OCI-LY7 (cell line): ENCODE measurements at regions not wholly inside any gene's neighbourhood (a gene's known extent, or its start where the extent isn't known, plus 50 kb on each side); places are given as distances from the start of the nearest gene placed in this dataset.

Source experiments
- BruUV-seq: library from RNA; stranded (reverse); fragments of 400-500 nt; replicated peaks from 2 replicates; lab custom pipeline; 2021; lab: Mats Ljungman, UMichigan
- CTCF ChIA-PET: fragments of 300-600 bp; sonication (Branson Sonifier 250); formaldehyde crosslinking; loops from one replicate; lab custom pipeline; 2022; ENCODE audit warnings: antibody characterized with exemption; ENCODE audit not compliant: unreplicated experiment; lab: Charles Lee
- POLR2A ChIA-PET: fragments of 300-600 bp; sonication (Branson Sonifier 250); formaldehyde crosslinking; loops from one replicate; lab custom pipeline; 2022; ENCODE audit warnings: antibody characterized with exemption; lab: Charles Lee
- DNase-seq: peaks from one replicate; pipeline ENCODE4 v3.0.0-alpha.2; 2015; ENCODE audit warnings: low spot score
- H2AFZ ChIP-seq: fragments of 200-600 bp; sonication (generic), shearing (Covaris generic); 2 replicates; pipeline ENCODE4 v1.6.1; 2014; ENCODE audit warnings: mild to moderate bottlenecking, antibody characterized with exemption, low read length, moderate library complexity
- H3K27ac ChIP-seq: fragments of 200-600 bp; sonication (generic); 2 replicates; pipeline ENCODE4 v1.5.1; 2014; ENCODE audit warnings: mixed run types, low read depth, mild to moderate bottlenecking, moderate library complexity, low read length, inconsistent platforms; ENCODE audit not compliant: poor library complexity, severe bottlenecking
- H3K36me3 ChIP-seq: fragments of 200-600 bp; sonication (generic); 2 replicates; pipeline ENCODE4 v1.6.1; 2014; ENCODE audit warnings: mild to moderate bottlenecking, antibody characterized with exemption, low read length, moderate library complexity, mixed read lengths; ENCODE audit not compliant: insufficient read depth
- H3K4me1 ChIP-seq: fragments of 200-600 bp; sonication (generic); 2 replicates; pipeline ENCODE4 v1.5.1; 2014; ENCODE audit warnings: mild to moderate bottlenecking, low read length; ENCODE audit not compliant: insufficient read depth, poor library complexity, severe bottlenecking
- H3K4me2 ChIP-seq: fragments of 200-600 bp; sonication (generic); 2 replicates; pipeline ENCODE4 v1.6.1; 2014; ENCODE audit warnings: mild to moderate bottlenecking, low read length
- H3K4me3 ChIP-seq: fragments of 200-600 bp; sonication (generic); 2 replicates; pipeline ENCODE4 v1.5.1; 2014; ENCODE audit warnings: mild to moderate bottlenecking, low read depth, low read length; ENCODE audit not compliant: poor library complexity, severe bottlenecking
- H3K79me2 ChIP-seq: fragments of 200-600 bp; sonication (generic); 2 replicates; pipeline ENCODE4 v1.6.1; 2016; ENCODE audit warnings: low read depth, mild to moderate bottlenecking, low read length, moderate library complexity, mixed read lengths; ENCODE audit not compliant: insufficient read depth
- H3K9me2 ChIP-seq: fragments of 200-600 bp; sonication (generic); 2 replicates; pipeline ENCODE4 v1.6.1; 2016; ENCODE audit warnings: mild to moderate bottlenecking, low read length, mixed read lengths; ENCODE audit not compliant: insufficient read depth
- H3K9me3 ChIP-seq: fragments of 200-600 bp; sonication (generic); 2 replicates; pipeline ENCODE4 v1.6.1; 2014; ENCODE audit warnings: mild to moderate bottlenecking, mixed run types, low read length, mixed read lengths
- H4K20me1 ChIP-seq: fragments of 200-600 bp; sonication (generic); 2 replicates; pipeline ENCODE4 v1.6.1; 2014; ENCODE audit warnings: mild to moderate bottlenecking, antibody characterized with exemption, low read length, moderate library complexity, mixed read lengths; ENCODE audit not compliant: insufficient read depth
- EZH2phosphoT487 ChIP-seq: fragments of 200-600 bp; sonication (generic); IDR thresholded peaks from 2 replicates; pipeline ENCODE4 v1.6.1; 2018; ENCODE audit warnings: low read depth, borderline replicate concordance, mild to moderate bottlenecking, mixed run types, antibody characterized with exemption, low read length, moderate library complexity, mixed read lengths
- intact Hi-C: fragments of 100-400 bp; cut with micrococcal nuclease; formaldehyde crosslinking; loops from one replicate; pipeline ENCODE4 v1.10.0; 2022; ENCODE audit not compliant: unreplicated experiment
- TF ChIP-seq, protein P1 (sequence below): fragments of 200-600 bp; sonication (generic); conservative IDR thresholded peaks from 2 replicates; pipeline ENCODE4 v1.5.1; 2014; ENCODE audit warnings: mild to moderate bottlenecking, antibody characterized with exemption, low read length, moderate library complexity, mixed read lengths

DNA sequence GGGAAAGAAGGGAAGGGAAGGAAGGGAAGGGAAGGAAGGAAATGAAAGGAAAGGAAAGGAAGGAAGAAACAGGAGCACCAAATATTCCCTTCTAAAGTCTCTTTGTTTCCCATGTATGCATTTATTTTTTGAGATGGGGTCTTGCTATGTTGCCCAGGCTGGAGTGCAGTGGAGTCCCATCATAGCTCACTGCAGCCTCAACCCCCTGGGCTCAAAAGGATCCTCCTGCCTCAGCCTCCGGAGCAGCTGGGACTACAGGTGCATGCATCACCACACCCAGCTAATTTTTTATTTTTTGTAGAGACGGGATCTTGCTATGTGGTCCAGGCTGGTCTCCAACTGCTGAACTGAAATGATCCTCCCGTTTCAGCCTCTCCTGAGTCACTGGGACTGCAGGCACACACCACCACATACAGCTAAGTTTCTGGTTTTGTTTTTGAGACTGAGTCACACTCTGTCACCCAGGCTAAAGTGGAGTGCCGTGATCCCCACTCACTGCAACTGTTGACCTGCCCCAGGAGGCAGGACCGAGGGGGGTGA lies 102.8 kb downstream of the CRLF2 start:
- Histone ChIP-seq H3K4me2 (no peak overlapping the region), H3K4me1 (peaks cover 26% of the 10 kb centered on the region), H4K20me1 (no peaks in the 10 kb centered on the region), H2AFZ (no peak overlapping the region), H3K79me2 (no peaks in the 10 kb centered on the region), H3K9me3 (no peaks in the 10 kb centered on the region), H3K4me3 (no peak overlapping the region), H3K27ac (no peak overlapping the region), H3K9me2 (no peaks in the 10 kb centered on the region), H3K36me3 (no peaks in the 10 kb centered on the region)
- no peak for DNase-seq
- POLR2A ChIA-PET, result no interaction called here
- CTCF ChIA-PET, result no interaction called here
- no peak for TF ChIP-seq EZH2phosphoT487
- TF ChIP-seq, protein P1, sequence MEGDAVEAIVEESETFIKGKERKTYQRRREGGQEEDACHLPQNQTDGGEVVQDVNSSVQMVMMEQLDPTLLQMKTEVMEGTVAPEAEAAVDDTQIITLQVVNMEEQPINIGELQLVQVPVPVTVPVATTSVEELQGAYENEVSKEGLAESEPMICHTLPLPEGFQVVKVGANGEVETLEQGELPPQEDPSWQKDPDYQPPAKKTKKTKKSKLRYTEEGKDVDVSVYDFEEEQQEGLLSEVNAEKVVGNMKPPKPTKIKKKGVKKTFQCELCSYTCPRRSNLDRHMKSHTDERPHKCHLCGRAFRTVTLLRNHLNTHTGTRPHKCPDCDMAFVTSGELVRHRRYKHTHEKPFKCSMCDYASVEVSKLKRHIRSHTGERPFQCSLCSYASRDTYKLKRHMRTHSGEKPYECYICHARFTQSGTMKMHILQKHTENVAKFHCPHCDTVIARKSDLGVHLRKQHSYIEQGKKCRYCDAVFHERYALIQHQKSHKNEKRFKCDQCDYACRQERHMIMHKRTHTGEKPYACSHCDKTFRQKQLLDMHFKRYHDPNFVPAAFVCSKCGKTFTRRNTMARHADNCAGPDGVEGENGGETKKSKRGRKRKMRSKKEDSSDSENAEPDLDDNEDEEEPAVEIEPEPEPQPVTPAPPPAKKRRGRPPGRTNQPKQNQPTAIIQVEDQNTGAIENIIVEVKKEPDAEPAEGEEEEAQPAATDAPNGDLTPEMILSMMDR, result no peak
- no TSS peak for BruUV-seq
- intact Hi-C loops, result no loop called here

- Histone ChIP-seq H4K20me1 (no peaks in the 10 kb centered on the region), H3K79me2 (no peaks in the 10 kb centered on the region), H3K36me3 (no peaks in the 10 kb centered on the region), H3K4me3 (no peak overlapping the region), H3K9me2 (no peaks in the 10 kb centered on the region), H3K27ac (no peak overlapping the region), H3K4me2 (no peak overlapping the region), H2AFZ (no peak overlapping the region), H3K4me1 (peaks cover 24% of the 10 kb centered on the region), H3K9me3 (no peaks in the 10 kb centered on the region)
- no TSS peak for BruUV-seq
- intact Hi-C loops, result no loop called here
- DNase-seq, result no peak
- ChIA-PET POLR2A (no interaction called here), CTCF (no interaction called here)
- TF ChIP-seq, protein P1, result no peak
- no peak for TF ChIP-seq EZH2phosphoT487
Observed at GRCh38 chrX:1108501-1109445, 103.7 kb downstream of the CRLF2 start.
